Small intestine (tissue), 7 donors: ENCODE measurements at regions not wholly inside any gene's neighbourhood (a gene's known extent, or its start where the extent isn't known, plus 50 kb on each side); places are given as distances from the start of the nearest gene placed in this dataset.

Source experiments
- DNase-seq, 2 donors: peaks; one replicate each; pipeline versions ENCODE4 v3.0.0 to v3.0.0-alpha.2; 2013
- FAIRE-seq: peaks from 2 replicates; lab custom pipeline; 2012; peaks lifted over from hg19 to GRCh38; lab: Jason Lieb, UNC
- H3K27ac ChIP-seq, 3 donors: one replicate each; pipeline ENCODE4 v1.5.1; 2013; ENCODE audit warnings: low read length in 2 of 3, mild to moderate bottlenecking in 2 of 3, control low read depth in 1 of 3, inconsistent platforms in 1 of 3, low read depth in 1 of 3, moderate library complexity in 1 of 3
- H3K27me3 ChIP-seq, 3 donors: one replicate each; pipeline ENCODE4 v1.6.1; 2013; ENCODE audit warnings: low read length in 3 of 3, inconsistent platforms in 1 of 3; ENCODE audit not compliant: control insufficient read depth in 3 of 3, insufficient read depth in 3 of 3
- H3K36me3 ChIP-seq, 3 donors: one replicate each; pipeline ENCODE4 v1.6.1; 2013; ENCODE audit warnings: low read length in 3 of 3, inconsistent platforms in 1 of 3, low read depth in 1 of 3, mild to moderate bottlenecking in 1 of 3, moderate library complexity in 1 of 3; ENCODE audit not compliant: control insufficient read depth in 3 of 3, insufficient read depth in 2 of 3
- H3K4me1 ChIP-seq, 3 donors: one replicate each; pipeline ENCODE4 v1.6.1; 2013; ENCODE audit warnings: low read length in 2 of 3, inconsistent platforms in 1 of 3, low read depth in 1 of 3, mild to moderate bottlenecking in 1 of 3, moderate library complexity in 1 of 3; ENCODE audit not compliant: control insufficient read depth in 3 of 3, insufficient read depth in 2 of 3
- H3K4me3 ChIP-seq, 3 donors: one replicate each; pipeline ENCODE4 v1.5.1; 2013; ENCODE audit warnings: low read length in 3 of 3, control low read depth in 1 of 3, inconsistent platforms in 1 of 3, low read depth in 1 of 3, mild to moderate bottlenecking in 1 of 3, moderate library complexity in 1 of 3
- H3K9me3 ChIP-seq, 2 donors: one replicate each; pipeline ENCODE4 v1.6.1; 2013; ENCODE audit warnings: low read depth in 1 of 2, low read length in 1 of 2; ENCODE audit not compliant: control insufficient read depth in 2 of 2, insufficient read depth in 1 of 2
- WGBS, 3 donors: extraction: QIAGEN DNeasy Blood & Tissue Kit; methylation state at CpG; one replicate each; pipeline ENCODE4 v1.1.7; 2013; 5-methylcytosine and 5-hydroxymethylcytosine counted together
- donor health status: healthy with polysubstance abuse.
- donor health status: control.
- donor health status: control.
- donor health status: Bipolar disorder and iron deficiency.
- donor health status: healthy.

DNA sequence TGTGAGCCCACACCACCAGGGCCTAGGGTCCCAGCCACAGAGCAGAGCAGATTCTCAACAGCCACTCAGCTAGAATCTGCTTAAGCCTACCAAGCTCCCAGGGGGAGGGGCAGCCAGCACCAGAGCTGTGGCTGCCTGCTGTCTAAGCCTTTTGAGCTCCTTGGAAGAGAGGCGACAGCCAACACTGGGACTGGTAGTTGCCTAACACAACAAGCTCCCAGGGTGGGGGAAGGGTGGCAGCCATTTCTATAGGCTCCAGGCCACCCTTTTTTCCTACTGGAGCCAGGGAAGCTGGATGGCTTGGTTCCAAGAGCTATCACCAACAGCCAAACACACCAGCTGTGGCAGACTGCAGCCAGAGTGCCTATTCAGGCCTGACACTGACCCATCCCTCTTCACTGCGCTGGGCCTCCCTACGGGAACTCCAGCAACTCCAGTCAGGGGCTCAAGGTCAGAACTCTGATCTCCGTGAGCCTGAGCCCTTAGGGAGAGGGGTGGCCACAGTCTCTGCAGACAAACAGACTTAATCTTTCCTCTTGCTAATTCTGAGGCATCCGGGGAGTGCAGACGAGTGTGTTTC is 1824.3 kb upstream of the CELF4 start:
- peaks cover 0 to 2% (median 0%) of the 10 kb centered on the region in 3 donors for H3K36me3 ChIP-seq
- no peak overlapping the region for H3K4me3 ChIP-seq
- no peaks in the 10 kb centered on the region for H3K4me1 ChIP-seq
- H3K9me3 ChIP-seq: peaks cover 0 to 12% of the 10 kb centered on the region in 2 donors
- FAIRE-seq: no peak
- H3K27ac ChIP-seq: no peak overlapping the region
- WGBS, 3 donors: 84 to 89% (median 85%) methylated on average over 6 of the region's 6 CpGs
- no peak for DNase-seq
- H3K27me3 ChIP-seq: no peaks in the 10 kb centered on the region

DNA sequence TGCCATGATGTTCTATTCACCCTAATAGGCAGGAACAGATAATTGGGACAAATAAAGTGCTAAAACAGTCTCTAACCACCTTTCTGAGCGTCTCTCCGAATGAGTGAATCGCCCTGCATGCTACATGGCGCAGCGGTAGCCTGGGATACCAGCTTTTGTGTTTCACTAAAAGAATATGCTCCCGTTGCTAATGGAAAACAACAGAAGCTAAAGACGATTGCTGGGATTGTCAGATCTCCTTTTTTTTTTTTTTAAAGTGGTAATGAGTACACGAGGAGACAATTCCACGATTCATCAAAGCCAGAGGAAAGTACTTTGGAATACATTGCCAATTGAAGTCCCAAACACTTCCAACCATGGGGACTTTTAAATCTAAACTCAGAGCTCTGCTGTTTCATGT is 1815.3 kb upstream of the CELF4 start:
- FAIRE-seq (no peak), DNase-seq (no peak)
- Histone ChIP-seq H3K36me3 (no peaks in the 10 kb centered on the region), H3K9me3 (no peaks in the 10 kb centered on the region), H3K4me1 (no peaks in the 10 kb centered on the region), H3K4me3 (no peak overlapping the region), H3K27me3 (no peaks in the 10 kb centered on the region), H3K27ac (no peak overlapping the region)
- WGBS, 3 donors: 75 to 83% (median 81%) methylated on average over 9 of the region's 9 CpGs

DNA sequence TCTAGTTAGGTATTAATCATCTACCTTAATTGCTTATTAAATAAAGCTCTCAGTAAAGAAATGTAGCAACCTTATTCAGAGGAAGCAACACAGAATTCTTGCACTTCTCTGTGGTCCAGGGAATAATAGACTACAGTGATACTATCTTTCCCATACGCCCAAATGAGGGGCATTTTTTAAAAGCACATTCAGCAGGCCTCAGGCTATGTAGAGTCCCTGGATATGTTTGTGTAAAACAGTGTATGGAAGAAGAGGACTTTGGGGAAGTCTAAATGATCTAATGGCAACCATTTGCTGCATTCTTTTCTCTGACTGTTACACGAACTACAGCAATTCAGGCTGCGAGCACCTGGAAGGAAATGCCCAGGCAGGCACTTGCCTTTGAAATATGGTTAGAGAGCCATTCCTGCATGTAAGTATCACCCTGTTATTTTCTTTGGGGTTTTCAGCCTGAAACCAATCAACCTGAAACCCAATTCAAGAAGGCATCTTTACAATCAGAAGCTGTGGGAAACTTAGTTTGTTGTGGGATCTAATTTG is 1814.7 kb upstream of the CELF4 start:
- FAIRE-seq (no peak), DNase-seq (no peak)
- Histone ChIP-seq H3K36me3 (no peaks in the 10 kb centered on the region), H3K4me1 (no peaks in the 10 kb centered on the region), H3K27me3 (no peaks in the 10 kb centered on the region), H3K9me3 (no peaks in the 10 kb centered on the region), H3K27ac (no peak overlapping the region), H3K4me3 (no peak overlapping the region)
- WGBS, 3 donors: 88 to 92% (median 89%) methylated on average over 3 of the region's 3 CpGs

DNA sequence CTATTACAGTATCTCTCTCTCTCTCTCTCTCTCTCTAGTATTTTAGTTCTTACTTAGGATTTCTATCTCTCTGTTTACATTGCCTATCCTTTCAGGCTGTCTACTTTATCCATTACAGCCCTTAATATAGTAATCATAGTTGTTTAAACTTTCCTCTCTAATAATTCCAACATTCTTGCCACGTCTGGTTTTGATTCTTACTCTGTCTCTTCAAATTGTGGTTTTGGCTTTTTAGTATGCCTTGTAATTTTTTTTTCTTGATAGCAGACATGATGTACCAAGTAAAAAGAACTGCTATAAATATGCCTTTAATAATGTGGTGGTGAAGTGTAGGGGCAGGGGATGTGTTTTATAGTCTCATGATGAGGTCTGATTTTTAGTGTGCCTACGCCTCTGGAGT is 1809.5 kb upstream of the CELF4 start:
- Histone ChIP-seq H3K27ac (no peak overlapping the region), H3K27me3 (no peaks in the 10 kb centered on the region), H3K9me3 (peaks cover 0 to 4% of the 10 kb centered on the region in 2 donors), H3K36me3 (no peaks in the 10 kb centered on the region), H3K4me3 (no peak overlapping the region), H3K4me1 (no peaks in the 10 kb centered on the region)
- WGBS, 3 donors: 62 to 66% (median 65%) methylated on average over 2 of the region's 2 CpGs
- DNase-seq: no peak
- FAIRE-seq: no peak

DNA sequence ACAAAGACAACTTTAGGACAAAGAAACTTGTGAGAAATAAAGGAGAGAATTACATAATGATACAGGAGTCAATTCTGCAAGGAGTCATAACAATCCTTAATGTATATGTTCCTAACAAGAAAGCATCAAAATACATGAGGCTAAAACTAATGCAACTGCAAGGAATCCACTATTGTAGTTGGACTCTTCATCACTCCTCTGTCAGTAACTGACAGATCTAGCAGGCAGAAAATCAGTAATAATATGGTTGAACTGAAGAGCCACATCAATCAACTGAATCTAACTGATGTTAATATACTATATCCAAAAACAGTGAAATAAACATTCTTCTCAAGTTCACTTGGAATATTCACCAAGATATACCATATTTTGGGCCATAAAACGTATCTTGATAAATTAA is 1806.4 kb upstream of the CELF4 start:
- Histone ChIP-seq H3K4me1 (no peaks in the 10 kb centered on the region), H3K4me3 (no peak overlapping the region), H3K36me3 (no peaks in the 10 kb centered on the region), H3K27ac (no peak overlapping the region), H3K27me3 (no peaks in the 10 kb centered on the region), H3K9me3 (peaks cover 0 to 4% of the 10 kb centered on the region in 2 donors)
- FAIRE-seq (no peak), DNase-seq (no peak)
- WGBS, 3 donors: 53 to 82% (median 64%) methylated on average over 1 of the region's 1 CpG

DNA sequence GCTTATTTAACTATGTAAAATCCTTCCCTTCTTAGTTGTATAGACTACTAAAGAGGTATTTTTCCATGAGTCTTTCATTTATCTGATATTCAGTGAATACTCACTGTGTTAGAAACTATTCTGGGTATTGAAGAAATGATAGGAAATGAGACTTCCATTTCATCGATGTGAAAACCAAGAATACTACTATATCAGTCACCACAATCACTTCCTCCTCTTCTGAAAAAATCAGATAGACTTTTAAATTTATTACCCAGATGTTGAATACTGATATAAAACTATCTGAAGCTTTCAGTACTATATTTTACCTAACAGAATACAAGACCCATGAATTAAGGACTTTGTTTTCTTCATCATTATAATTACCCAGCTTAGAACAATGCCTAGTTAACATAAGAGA is 1801.1 kb upstream of the CELF4 start:
- Histone ChIP-seq H3K4me3 (no peak overlapping the region), H3K36me3 (no peaks in the 10 kb centered on the region), H3K4me1 (no peaks in the 10 kb centered on the region), H3K27ac (no peak overlapping the region), H3K9me3 (no peaks in the 10 kb centered on the region), H3K27me3 (no peaks in the 10 kb centered on the region)
- no peak for FAIRE-seq
- DNase-seq: no peak
- WGBS, 3 donors: 46 to 90% (median 65%) methylated on average over 1 of the region's 1 CpG

DNA sequence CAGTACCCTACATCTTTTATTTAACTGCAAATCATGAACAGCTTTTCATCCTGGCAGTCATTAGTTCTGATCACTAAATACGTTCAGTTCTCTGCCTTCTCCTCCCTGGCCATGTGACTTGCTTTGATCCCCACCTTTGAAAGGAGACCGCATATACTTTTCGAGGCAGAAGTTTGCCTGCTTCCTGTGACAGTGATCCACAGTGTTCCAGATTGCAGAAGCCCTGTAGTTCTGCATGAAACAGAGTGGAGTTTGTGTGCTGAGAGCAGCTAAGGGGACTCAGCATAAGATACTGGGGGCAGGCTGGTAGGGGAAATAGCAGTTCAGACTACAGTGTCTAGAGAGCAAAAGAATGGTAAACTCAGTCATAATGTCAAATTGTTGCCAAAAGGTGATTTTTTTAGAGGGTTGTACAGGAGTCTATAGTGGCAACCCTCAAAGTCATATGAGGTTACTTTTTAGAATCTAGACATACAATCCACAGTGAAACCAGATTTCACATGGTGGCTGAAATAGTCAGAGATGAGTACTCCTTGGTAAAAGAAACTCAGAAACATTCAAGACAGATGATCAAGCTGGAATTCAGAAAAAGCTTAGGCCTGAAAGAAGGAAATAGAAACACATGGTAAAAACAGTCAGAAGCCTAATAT is 1800.4 kb upstream of the CELF4 start:
- Histone ChIP-seq H3K4me3 (no peak overlapping the region), H3K9me3 (no peaks in the 10 kb centered on the region), H3K4me1 (no peaks in the 10 kb centered on the region), H3K27me3 (no peaks in the 10 kb centered on the region), H3K36me3 (no peaks in the 10 kb centered on the region), H3K27ac (no peak overlapping the region)
- WGBS, 3 donors: 66 to 80% (median 70%) methylated on average over 3 of the region's 3 CpGs
- DNase-seq (no peak), FAIRE-seq (no peak)

DNA sequence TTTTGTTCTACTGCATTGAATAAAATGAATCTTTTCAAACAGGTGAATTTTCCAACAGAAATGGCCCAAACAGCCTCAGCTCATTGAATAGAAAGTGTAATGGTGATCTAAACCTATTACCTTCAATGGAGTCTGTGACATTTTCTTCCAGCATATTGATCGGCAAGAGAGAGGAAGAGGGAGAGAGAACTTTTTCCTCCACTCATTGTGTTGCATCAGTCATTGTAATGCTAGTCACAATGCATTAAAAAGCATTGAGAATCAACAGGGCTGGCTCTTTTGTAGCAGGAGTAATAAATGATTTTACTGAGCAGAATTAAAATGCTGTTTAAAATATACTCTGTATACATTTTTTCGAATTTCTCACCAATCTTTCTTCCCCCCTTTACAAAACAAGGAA is 1794.5 kb upstream of the CELF4 start:
- H3K9me3 ChIP-seq: no peaks in the 10 kb centered on the region
- no peak for DNase-seq
- H3K4me3 ChIP-seq: no peak overlapping the region
- no peak for FAIRE-seq
- no peaks in the 10 kb centered on the region for H3K27me3 ChIP-seq
- no peaks in the 10 kb centered on the region for H3K36me3 ChIP-seq
- no peak overlapping the region for H3K27ac ChIP-seq
- H3K4me1 ChIP-seq: no peaks in the 10 kb centered on the region
- 76 to 79% (median 76%) methylated on average over 2 of the region's 2 CpGs for WGBS, 3 donors
